NK-92 (cell line): ENCODE measurements at regions not wholly inside any gene's neighbourhood (a gene's known extent, or its start where the extent isn't known, plus 50 kb on each side); places are given as distances from the start of the nearest gene placed in this dataset.

ENCODE experiments used
- DNase-seq: peaks from one replicate; lab custom pipeline; 2025; ENCODE audit not compliant: unreplicated experiment; lab: John Stamatoyannopoulos, UW

DNA sequence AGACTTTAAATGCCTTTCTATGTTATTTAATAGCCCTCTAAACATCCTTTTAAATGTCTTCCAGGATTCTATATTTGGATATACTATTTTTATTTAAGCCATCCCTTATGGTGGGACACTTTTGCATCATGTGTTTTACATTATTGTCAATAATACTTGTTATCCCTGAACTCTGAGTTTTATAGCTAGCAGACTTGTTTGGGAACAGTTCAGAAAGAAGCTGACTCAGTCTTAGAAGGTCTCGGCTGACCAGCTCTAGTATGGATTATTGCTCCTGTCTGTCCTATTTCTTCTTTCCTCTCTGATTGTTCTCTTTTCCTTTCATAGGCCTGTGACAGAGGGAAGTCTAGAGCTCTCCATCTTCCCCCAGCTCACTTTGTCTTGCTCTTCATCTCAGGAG is 77.3 kb upstream of the CXCR4 start:
- DNase-seq: no peak

DNA sequence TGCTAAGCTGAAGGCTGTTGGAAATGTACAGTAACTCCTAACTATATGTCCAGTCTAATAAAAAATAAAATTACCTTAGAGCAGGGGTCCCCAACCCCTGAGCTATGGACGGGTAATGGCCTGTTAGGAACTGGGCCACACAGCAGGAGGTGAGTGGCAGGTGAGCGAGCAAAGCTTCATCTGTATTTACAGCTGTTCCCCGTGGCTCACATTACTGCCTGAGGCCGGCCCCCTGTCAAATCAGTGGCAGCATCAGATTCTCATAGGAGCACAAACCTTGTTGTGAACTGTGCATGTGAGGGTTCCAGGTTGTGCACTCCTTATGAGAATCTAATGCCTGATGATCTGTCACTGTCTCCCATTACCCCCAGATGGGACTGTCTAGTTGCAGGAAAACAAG is 73.1 kb upstream of the CXCR4 start:
- no peak for DNase-seq

DNA sequence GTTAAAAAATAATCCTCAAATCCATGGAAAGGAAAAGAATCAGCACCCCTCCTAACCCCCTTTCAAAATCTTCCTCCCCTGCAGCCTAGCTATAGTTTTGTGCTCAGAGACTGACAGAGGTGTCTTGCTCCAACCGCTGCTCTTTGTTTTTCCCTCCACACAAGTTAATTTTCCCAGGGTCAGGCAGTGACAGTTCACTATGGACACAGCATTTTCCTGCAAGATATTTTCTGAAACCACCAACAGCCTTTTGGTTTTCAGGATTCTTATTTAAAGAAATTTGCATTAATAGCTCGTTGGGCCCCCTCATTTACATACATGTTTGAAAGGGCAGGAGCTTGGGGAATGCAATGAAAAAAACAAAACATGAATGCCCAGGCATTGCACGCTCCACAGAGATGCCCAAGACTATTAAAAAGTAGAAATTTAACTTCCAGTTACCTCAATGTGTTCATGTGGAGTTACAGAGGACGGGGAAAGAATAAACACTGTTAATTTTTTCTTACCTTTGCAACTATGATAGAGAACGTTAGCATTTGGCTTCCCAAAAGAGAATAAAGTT is 71.4 kb upstream of the CXCR4 start:
- DNase-seq: no peak

DNA sequence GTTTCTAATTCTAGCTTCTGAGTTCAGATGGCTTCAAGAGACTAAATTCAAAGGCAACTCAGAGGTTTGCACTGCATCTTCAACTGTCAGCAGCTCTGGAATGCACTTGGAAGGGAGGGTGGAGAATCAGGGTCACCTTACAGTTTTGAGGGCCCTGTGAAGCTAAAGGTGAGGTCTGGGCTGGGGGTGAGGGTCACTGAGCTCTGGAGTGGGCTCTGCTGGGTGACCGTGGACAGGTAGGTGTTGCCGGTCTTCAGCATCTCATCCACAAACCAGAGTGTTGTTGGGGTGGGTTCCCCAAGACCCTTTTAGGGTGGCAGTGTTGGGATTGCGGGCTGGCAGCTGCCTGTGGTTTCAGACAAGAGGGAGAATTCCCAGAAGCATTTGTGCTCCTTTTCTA is 70.1 kb upstream of the CXCR4 start:
- no peak for DNase-seq

DNA sequence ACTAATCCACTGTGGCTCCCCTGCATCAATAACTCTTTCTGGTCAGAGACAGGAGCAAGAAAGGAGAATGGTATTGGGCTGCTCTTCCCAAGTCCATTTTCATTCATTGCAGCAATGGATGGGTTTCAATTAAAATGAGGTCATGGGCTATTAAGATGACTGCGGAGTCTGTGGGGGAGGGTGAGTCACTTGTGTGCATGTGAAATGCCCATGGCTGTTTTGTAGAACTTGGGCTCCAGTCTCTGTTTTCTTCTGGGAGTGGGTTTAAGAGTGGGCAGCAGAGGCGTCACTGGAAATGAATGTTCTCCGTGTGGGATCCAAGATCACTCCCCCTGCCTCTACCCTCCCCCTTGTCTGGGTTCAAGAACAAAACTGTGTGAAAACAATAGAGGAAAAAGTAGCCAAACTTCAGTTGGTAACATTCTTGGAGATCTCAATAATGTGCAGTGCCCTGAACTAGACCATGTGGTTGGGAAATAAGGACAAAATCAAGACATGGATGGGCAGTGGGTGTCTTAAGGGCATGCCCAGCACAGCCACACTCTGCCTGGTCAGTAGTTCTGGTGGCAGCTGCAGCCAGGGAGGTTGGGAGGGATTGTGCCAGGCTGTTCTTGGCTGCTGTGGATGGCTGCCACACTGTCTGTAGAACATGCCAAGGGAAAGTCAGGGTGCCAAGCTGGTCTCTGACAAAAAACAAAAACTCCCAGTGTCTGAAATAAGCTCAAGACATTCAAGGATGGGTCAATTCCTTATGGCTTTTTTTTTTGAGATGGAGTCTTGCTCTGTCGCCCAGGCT is 68.2 kb upstream of the CXCR4 start:
- DNase-seq: no peak

DNA sequence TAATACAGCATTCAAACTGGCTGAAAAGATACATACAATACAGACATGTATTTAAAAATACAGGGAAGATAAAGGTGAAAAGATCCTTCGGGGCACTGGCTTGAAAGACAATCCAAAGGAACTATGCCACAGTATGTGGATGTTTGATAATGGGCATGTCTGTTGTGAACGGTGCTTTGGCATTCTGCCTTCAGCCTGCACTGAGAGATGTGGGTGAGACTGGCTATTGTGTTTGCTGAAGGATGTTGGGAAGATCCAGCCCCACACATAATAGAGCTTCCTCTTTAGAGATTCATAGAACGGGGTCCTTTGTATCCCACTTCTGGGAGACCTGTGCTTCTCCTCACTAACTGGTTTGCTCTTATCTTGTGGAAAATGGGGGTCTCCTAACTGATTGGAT is 65.1 kb upstream of the CXCR4 start:
- DNase-seq: no peak

DNA sequence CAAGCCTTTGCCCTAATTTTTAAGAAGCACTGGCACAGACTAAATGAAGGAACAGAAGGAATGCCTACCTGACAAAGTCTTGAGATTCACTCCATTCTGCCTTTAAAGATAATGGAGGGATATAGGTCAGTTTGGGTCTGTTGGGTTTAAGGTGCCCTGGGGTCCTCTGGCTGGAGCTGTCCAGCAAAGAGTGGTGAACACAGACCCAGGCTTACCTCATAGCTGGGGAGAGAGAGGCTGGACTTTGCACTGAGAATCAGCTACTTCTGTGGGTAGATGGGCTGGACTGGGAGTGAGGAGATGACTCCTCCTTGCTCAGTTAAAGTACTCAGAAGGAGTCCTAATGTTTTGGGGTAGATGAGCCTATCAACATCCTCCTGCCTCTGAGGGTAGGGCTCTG is 64.4 kb upstream of the CXCR4 start:
- DNase-seq: no peak

DNA sequence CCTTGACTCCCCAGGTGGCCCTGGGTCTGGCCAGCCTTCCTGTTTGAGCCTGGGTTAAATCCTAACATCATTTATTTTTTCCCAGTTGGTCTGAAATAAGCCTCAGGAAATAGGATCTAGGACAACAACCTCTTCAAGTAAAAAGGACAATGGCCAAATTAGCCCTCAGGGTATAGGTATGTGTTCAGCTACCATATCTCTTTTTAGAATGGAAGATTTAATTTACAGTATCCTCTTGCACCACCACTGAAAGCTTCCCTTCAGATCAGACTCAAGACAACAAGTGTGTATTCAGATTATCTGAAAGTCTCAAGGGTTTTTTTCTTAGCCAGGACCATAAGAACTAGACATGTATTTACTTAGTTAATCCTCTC is 61.6 kb upstream of the CXCR4 start:
- DNase-seq: no peak

DNA sequence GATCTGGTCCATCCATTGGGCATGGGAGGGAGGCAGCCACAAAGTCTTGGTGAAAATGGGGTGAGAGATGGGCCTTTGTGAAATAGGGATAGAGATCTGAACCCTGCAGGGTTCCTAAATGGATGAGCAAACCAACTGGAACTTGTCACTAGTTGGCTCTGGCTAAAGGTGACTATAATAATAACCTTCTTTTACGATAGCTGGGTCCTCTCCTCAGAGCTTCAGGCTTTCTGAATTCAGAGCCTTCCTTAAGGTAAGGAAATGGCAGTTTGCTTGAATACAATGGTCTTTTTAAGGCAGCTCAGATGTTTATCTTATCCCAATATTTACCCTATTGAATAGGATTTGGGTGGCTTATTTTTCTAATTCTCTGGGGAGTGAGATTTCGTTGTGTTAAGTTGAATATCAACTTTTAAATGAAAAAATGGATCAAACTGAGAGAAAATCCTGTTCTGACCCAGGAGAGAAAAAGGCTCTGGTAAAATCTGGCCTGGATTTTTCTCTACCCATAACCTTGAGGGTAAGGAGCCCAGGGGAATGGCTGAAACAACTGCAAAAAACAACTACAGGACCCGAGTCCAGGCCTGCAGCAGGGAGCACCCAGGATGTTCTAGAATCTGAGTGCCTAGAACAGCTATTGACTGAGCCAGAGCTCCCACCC is 61.1 kb upstream of the CXCR4 start:
- no peak for DNase-seq

DNA sequence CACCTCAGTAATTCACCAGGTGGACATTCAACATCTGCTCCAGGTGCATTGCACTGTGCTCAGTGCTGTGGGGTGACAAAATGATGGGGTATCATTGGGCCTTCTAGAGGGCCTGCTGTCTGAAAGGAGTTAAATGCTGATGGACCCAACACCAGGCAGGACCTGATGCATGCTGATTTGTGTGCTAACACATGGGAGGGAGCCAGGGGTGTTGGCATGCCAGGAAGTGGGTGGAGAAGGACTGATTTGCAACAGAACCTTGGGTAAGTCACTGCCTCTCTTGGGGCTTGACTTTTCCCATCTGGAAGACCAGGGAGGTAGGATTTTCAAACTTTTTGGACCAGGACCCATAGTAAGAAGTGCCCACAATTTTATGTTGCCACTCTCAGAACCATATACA is 57.9 kb upstream of the CXCR4 start:
- no peak for DNase-seq

DNA sequence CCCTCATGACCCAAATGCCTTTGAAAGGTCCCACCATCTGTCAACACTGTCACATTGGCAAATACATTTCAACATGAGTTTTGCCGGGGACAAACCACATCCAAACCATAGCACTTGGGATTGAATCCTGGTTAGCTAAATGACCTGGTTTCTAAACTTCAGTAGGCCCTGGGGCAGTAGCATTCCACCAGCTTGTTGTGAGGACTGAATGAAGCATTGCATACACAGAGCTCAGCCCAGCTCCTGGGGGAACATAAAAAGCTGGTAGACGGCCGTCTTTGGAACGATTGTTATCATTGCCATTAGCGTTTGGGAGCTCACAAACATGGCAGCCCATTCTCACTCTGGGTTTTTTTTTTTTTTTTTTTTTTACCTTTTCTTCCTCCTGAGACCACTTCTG is 57.5 kb upstream of the CXCR4 start:
- no peak for DNase-seq

DNA sequence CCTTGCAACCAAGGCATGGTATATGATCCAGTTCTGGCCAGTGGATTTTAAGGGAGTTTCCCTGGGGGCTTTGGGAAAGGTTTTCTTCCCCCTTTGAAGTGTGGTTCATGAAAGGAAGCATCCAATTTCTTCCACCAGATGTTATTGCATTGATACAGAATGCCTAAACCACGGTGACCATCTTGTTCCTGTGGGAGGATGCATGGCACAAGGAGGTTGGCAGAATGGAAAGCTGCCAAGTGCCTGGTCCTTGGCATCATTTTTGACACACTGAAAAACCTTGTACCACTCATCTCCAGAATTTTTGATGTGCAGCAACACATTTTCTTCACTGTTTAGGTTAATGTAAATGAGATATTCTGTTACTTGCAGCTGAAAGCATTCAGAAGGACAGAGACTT is 55.2 kb upstream of the CXCR4 start:
- no peak for DNase-seq

DNA sequence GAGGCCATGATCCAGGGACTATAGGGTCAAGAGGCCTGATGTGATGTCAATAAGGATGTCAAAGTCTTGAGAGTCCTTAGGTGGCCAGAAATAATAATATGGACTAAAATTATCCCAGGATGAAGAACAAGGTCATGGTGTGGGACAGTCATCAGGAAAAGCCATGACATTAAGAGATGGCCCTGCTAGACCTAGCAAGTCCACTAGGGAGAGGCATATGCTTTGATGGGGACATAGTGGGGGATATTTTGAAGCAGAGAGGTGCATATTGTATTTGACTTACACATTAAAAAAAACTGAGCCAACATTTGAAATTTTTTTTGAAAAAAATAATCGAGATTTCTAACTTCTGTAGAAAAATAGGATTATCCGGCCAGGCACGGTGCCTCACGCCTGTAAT is 53.3 kb upstream of the CXCR4 start:
- no peak for DNase-seq

DNA sequence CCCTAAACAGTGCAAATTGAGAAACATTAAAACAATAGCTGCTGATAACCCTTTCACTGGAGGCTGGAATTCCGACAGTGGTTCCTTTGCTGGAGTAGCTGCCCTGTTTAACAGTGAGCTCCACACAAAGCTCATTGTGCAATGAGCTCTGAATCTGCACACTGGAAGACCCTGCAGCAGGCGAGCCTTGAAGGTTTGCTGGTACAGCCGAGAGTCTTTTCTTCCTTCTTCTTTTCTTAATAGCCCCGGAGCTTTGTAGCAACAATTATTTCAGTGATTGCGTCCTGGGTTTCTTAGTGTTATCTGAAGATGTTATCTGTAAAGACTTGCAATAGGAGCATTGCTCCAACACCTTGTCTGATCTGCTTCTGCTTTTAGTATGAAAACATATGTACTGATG is 50.8 kb upstream of the CXCR4 start:
- DNase-seq: no peak

DNA sequence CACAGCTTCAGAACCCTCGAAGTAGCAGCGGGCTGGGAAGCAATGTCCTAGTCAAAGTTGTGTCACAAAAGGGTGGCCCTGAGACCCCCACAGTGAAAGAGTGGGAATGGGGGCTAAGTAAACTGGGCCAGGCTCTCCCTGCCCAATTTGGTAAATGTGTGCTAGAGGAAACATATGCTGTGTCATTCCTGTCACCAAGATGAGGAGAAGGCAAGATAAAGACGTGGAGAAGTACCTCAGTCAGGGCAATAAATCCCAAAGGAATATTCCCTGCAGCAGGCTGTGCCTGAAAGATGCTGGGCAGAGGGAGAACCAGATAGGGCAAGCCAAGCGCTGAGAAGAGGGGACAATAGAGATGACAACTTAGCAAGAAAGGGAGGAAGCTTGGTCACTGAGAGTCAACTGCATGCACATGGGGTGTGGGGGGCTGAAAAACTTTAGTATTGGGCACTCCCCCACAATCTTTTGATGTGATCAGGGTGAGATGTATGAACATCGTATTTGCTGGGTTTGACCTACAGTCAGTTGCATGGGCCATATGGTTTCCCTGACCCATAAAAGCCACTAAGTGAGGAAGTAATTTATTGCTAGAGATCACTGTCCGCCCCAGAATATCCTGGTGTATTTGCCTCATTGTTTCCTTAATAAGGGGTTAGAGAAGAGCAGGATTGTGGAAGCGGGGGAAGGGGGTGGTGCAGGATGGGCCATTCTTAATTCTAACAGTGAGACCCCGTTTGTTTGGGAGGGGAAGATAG is 49.9 kb upstream of the CXCR4 start:
- no peak for DNase-seq
